ENCODE measurements at regions not wholly inside any gene's neighbourhood (a gene's known extent, or its start where the extent isn't known, plus 50 kb on each side); places are given as distances from the start of the nearest gene placed in this dataset.

DNA sequence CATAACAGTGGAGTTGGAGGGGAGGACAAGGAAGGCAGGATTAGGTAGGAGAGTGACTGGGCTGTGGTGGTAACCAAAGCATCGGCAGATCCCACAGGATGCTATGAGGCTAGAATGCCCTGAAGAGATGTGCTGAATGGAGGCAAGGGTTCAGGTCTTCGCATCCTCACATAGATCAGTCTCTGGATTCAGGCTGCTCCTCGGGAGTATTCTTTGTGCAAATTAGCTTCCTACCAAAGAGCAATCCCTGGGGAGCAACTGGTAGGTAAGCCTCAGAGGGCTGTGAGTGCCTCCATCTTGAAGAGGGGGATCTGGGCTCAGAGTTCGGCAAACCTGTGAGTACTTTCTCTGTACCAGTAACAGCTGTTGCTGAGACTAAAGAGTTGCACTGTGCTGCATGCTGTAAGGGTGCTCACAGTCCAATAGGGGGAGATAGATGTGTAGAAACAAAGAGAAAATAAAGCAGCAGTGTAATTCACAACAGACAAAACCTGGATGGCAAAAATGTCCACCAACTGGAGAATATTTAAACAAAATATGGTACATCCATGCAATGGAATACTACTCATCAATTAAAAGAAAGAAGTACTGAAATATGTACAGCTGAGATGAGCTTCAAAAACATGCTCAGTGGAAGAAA lies 322.4 kb upstream of the DEPDC1 start:
- no peak overlapping the region for H3K4me3 ChIP-seq (replicated peaks; ENCODE audit: low read depth, low read length)
- no peak for DNase-seq (ENCODE audit: extremely low read depth, low read depth)
- TF ChIP-seq, protein P1, sequence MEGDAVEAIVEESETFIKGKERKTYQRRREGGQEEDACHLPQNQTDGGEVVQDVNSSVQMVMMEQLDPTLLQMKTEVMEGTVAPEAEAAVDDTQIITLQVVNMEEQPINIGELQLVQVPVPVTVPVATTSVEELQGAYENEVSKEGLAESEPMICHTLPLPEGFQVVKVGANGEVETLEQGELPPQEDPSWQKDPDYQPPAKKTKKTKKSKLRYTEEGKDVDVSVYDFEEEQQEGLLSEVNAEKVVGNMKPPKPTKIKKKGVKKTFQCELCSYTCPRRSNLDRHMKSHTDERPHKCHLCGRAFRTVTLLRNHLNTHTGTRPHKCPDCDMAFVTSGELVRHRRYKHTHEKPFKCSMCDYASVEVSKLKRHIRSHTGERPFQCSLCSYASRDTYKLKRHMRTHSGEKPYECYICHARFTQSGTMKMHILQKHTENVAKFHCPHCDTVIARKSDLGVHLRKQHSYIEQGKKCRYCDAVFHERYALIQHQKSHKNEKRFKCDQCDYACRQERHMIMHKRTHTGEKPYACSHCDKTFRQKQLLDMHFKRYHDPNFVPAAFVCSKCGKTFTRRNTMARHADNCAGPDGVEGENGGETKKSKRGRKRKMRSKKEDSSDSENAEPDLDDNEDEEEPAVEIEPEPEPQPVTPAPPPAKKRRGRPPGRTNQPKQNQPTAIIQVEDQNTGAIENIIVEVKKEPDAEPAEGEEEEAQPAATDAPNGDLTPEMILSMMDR (IDR thresholded peaks at IDR 0.05; ENCODE audit: low read depth, low read length, missing control alignments) = no peak

DNA sequence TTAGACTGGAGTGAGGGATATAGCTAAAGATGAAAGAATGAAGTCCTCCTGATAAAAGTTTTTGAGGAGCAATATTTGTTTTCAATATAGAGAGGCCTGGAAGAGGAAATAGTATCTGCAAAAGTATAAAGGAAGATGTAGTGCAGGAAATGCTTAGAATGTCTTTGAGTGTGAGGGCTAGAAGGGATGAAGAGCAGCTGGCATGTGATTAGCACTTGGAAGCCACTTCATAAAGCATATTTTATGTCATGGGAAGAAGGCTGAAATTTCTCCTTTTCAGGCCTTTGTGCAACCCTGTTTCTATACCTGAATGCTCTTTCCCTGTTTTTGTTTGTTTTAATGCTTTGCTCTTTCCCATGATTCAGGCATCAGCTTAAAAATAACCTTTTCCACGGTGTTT lies 323.3 kb upstream of the DEPDC1 start:
- TF ChIP-seq, protein P1 (IDR thresholded peaks at IDR 0.05; ENCODE audit: low read depth, low read length, missing control alignments) = no peak
- no peak for DNase-seq (ENCODE audit: extremely low read depth, low read depth)
- H3K4me3 ChIP-seq (replicated peaks; ENCODE audit: low read depth, low read length) = no peak overlapping the region

GRCh38 chr1:68826836-68827235 lies 330.0 kb upstream of the DEPDC1 start:
- no peak for DNase-seq (ENCODE audit: extremely low read depth, low read depth)
- H3K4me3 ChIP-seq (replicated peaks; ENCODE audit: low read depth, low read length) = no peak overlapping the region
- TF ChIP-seq, protein P1 (IDR thresholded peaks at IDR 0.05; ENCODE audit: low read depth, low read length, missing control alignments) = no peak

GRCh38 chr1:68827261-68827660 lies 330.4 kb upstream of the DEPDC1 start:
- no peak overlapping the region for H3K4me3 ChIP-seq (replicated peaks; ENCODE audit: low read depth, low read length)
- no peak for DNase-seq (ENCODE audit: extremely low read depth, low read depth)
- TF ChIP-seq, protein P1 (IDR thresholded peaks at IDR 0.05; ENCODE audit: low read depth, low read length, missing control alignments) = no peak

DNA sequence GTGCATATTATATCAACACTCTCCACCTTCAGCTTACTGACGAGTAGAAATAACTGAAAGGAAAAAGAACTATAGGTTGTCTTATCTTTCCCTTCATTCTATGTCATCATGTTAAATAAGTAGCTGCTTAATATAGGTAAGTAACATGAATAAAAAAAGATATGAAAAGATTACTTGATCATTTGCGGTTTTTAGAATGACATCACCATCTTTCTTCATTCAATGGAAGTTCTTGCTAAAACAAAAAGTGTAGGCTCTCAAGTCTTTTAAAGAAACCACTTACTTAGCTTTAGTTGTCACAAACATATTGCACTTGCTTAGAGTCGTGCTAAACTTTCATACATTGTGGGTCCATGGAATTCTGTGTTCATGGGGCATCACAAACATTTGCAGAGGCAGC lies 331.1 kb upstream of the DEPDC1 start:
- no peak overlapping the region for H3K4me3 ChIP-seq (replicated peaks; ENCODE audit: low read depth, low read length)
- no peak for DNase-seq (ENCODE audit: extremely low read depth, low read depth)
- TF ChIP-seq, protein P1 (IDR thresholded peaks at IDR 0.05; ENCODE audit: low read depth, low read length, missing control alignments) = no peak

DNA sequence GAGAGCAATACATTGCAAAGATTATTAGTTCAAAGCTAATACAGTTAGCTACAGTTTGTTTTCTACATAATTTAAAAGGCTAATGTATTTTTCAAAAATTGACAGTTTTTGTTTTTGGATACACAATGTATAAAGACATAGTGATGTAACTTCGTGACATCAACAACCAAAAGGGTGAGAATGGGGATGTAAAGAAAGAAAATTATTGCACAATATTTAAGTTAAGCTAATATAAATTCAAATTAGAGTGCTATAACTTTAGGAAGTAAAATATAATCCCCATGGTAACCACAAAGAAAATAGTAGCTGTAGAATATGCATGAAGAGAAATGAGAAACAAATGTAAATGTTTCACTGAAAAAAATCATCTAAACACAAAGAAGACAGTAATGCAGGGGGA lies 334.4 kb upstream of the DEPDC1 start:
- no peak overlapping the region for H3K4me3 ChIP-seq (replicated peaks; ENCODE audit: low read depth, low read length)
- no peak for DNase-seq (ENCODE audit: extremely low read depth, low read depth)
- TF ChIP-seq, protein P1 (IDR thresholded peaks at IDR 0.05; ENCODE audit: low read depth, low read length, missing control alignments) = no peak

- H3K4me3 ChIP-seq (replicated peaks; ENCODE audit: low read depth, low read length) = no peak overlapping the region
- no peak for DNase-seq (ENCODE audit: extremely low read depth, low read depth)
- TF ChIP-seq, protein P1 (IDR thresholded peaks at IDR 0.05; ENCODE audit: low read depth, low read length, missing control alignments) = no peak
Observed at GRCh38 chr1:68848017-68848416, 351.1 kb upstream of the DEPDC1 start.
